SKM-1 treated with dmso at 0.1 percent for 144 hours (cell line): ENCODE measurements at regions not wholly inside any gene's neighbourhood (a gene's known extent, or its start where the extent isn't known, plus 50 kb on each side); places are given as distances from the start of the nearest gene placed in this dataset.
"Not testable (repeated sequence)": the region's sequence is repeated elsewhere in the genome, so short reads cannot be mapped to it uniquely, and the experiment has no call there.

ENCODE experiments used
- DNase-seq: peaks from one replicate; lab custom pipeline; 2025; ENCODE audit not compliant: unreplicated experiment; lab: John Stamatoyannopoulos, UW

DNA sequence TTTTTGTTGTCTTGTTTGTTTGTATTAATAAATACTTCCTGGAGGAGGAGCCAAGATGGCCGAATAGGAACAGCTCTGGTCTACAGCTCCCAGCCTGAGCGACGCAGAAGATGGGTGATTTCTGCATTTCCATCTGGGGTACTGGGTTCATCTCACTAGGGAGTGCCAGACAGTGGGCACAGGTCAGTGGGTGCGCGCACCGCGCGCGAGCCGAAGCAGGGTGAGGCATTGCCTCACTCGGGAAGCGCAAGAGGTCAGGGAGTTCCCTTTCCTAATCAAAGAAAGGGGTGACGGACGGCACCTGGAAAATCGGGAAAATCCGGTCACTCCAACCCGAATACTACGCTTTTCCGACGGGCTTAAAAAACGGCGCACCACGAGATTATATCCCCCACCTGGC is 786.8 kb downstream of the SI start:
- DNase-seq: not testable (repeated sequence)

DNA sequence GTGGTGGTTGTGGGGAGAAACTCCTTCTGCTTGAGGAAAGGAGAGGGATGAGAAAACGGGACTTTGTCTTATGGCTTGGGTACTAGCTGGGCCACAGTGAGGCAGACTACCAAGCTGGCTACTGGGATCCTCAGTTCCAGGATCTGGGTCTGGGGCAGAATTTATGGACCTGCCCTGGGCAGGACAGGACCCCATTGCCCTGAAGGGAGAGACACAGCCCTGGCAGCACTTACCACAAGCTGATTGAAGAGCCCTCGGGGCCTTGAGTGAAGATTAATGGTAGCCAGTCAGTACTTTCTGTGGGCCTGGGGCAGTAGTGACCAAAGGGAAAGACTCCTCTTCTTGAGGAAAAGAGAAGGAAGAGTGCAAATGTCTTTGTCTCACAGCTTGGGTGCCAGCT is 799.7 kb downstream of the SI start:
- DNase-seq: no peak

DNA sequence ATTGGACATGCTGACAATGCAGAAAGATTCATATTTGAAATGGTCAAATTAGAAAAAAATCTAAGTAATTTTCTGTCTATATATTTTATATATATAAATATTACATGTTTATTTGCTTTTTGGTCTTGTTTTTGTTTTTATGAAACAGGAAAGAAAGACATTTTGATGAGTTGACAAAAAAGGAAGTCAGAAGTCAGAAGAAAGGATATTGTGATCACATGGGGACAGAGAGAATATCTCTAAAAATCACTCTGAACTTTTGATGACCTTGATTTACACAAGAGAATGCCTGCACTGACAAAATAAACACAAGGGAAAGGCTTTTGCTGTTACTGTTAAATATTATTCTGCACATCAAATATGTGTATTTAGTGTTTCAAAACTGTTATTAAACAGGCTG is 811.2 kb downstream of the SI start:
- no peak for DNase-seq

DNA sequence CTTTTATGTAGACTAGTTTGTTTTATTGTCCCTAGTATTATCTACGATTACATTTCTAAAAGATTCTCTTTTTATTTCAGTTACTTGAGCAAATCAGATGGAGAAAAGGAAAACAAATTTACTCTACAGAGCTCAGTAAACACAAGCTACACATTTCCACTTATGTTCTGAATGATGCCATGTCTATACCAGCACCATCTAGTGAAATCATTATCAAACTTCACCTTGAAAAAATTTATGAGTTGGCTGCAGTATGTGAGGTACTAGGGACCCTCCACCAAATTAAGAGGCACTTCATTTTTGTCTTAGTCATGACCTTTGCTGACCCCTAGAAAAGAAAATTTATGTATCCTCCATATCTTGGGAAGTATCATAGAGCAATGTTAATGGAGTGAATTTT is 827.4 kb downstream of the SI start:
- no peak for DNase-seq

DNA sequence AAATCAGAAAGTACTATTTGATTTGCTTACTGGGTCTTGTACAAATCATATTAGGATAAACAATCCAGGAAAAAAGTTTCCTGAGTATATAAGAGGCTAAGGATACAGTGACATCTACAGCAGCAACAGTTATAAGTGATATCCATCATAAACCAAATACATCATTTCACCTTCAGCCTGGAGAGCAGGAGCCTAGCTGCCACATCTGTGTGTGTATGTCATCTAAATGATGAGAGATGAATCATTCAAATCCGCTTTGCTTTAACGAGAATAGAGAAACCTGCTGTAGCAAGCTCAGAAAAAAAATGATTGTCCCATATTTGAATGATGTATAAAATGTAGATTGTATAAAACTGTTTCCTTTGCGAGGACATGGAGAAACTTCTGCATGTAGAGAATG is 841.4 kb downstream of the SI start:
- no peak for DNase-seq

DNA sequence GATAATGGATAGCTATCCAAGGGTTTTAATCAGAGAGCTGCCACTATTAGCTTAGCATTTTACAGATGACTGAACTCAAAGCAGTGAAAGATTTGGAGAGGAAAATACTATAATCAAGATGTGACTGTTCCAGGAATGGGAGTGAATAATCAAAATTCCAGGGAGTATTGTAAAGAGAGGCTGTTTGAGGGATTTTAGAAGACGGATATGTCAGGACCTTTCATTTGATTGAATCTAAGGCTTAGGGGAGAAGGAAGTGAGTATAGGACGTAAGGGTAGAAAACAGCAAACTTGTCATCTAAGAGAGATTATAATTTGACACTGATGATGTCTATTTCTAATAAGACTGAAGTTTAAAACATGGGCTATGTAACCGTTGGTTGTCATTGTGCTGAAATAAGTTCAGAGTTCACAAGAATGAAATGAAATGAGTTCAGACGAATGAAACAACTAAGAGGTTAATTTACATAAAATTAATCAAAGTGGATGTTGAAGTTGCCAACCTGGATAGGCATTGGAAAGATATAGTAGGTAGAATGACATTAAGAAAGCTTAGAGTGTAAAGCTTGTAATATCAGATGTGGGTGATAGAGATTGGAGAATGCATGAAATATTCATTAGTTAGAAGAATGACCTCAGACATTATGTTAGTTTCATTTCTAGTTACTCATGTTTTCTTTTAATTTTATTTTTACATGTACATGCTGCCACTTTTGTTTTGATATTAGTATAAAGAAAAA is 842.8 kb downstream of the SI start:
- no peak for DNase-seq

DNA sequence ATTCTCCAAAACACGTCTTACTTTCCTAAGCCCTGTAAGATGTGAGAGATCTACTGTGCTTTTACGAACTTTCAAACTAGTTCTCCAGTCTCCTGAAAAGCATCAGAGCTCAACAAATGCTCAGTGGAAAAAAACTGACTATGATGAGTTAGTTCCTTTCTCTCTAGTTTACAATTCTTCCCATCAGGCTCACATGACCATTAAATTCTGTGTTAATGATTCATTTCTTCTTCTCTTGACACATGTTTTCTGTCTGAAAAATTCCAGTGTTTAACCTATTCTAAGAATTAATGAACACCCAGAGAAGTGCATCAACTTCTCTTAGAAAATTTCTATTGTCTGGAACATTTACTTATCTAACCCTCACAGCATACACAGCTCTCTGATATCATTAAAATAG is 844.3 kb downstream of the SI start:
- no peak for DNase-seq

DNA sequence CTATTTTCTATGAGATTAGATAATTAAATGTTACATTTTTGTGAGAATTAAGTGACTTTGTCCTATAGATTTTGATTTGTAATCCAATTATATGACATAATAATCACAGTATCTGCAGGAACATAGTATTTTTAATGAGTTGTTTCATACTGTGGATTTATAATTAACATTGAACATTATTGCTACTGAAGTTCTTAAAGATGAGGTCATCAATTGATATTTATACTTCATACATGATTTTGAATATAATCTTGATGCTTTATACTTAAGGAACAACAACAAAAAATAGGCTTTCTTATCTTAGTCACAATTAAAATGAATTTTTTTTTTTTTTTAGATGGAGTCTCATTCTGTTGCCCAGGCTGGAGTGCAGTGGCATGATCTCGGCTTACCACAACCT is 846.6 kb downstream of the SI start:
- no peak for DNase-seq

DNA sequence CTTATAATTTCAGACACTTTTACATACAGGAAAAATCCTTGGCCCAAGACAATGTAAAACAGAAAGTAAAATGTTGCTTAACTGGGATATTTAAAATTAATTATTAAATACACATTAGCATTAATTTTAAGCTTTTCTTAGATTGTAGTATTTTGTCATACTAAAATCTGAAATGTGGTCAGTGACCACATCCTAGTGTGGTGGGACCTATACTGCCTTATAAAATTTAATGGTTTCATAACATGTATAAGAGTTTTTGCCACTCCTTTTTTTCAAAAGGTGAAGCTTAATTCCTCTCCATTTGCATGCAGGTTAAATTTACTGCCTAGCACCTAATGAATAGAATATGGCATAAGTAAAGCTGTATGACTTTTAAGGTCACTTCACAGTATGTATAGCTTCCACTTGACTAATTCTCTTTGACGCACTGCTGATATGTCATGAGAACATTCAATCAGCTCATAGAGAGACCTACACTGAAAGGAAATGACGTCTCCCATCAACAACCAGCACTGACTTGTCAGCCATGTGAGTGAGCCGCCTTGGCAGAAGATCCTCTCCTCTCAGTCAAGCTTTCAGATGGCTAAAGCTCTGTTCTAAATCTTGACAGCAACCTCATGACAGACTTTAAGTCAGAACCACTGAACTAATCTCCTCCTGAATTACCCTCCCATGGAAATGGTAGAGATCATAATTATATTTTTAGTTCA is 847.8 kb downstream of the SI start:
- DNase-seq: no peak

DNA sequence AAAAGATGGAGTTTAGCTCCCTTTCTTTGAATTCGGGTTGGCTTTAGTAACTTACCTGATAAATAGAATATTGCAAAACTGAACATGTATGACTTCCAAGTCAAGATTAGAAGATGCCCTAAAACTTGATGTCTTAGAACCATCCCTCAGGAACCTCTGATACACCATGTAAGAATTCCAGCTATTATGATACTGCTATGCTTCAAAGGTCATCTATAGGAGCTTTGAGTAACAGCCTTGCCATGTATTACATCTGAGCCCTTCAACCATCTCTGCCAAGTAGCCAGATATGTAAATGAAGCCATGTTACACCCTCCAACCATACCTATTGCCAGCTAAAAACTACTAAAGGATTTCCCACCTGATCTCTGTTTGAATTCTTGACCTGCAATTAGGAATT is 854.2 kb downstream of the SI start:
- no peak for DNase-seq

DNA sequence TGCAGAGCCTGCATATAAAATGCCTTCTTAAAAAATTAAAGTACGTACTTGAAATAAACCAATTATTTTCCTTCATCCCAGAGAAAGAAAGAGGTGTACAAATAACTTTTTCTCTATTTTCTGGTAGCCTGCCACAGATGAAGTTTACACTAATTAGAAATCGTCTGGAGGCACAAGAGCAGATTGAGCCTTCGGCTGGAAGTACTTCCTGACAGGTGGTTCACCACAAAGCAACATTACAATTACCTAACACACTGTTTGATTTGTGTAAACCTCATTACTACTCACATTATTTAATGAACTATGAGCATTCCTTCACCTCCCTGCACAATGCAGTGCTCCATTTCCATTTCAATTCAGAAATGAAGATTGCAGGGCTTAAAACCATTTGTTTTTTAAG is 856.1 kb downstream of the SI start:
- no peak for DNase-seq

DNA sequence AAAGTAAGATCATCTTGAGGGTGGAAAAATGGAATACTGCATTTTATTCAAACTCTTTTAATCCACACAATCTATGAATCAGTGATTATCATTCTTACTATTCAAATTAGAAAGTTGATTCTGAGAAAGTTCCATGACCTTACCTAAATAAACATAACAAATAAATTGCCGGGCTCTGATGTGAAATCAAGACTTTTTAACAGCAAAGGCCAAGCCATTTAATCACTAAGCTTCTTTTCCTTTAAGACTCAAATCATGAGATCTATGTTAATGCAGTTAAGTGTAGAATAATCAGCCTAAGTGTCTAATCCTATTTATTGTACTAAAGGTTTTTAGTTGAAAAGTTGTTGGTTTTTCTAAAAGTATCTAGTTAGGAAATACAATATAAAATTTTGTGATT is 857.0 kb downstream of the SI start:
- DNase-seq: no peak

DNA sequence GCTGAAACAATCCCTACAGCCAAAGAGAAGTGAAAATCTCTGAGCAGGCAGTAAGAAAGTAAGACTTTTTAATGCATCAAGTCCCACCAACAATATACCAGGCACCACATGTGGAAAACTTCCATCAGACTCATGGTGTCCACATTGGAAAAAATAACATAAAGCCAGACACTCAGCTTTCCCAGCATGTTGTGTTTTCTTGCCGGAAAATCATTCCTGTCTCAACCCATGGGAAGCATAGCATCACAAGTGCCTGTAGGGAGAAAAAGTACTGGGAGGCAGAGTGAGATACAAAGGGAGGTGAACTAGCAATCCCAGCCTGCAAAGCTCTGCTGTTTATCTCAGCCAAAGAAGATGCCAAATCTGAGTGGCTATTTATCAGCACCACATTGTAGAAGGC is 868.9 kb downstream of the SI start:
- DNase-seq: no peak

DNA sequence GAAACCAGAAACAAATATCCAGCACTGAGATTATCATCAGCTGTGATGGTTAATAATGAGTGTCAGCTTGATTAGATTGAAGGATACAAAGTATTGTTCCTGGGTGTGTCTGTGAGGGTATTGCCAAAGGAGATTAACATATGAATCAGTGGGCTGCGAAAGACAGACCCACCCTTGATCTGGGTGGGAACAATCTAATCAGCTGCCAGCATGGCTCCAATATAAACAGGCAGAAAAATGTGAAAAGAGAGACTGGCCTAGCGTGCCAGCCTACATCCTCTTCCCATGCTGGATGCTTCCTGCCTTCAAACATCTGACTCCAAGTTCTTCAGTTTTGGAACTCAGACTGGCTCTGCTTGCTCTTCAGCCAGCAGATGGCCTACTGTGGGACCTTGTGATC is 869.5 kb downstream of the SI start:
- no peak for DNase-seq

DNA sequence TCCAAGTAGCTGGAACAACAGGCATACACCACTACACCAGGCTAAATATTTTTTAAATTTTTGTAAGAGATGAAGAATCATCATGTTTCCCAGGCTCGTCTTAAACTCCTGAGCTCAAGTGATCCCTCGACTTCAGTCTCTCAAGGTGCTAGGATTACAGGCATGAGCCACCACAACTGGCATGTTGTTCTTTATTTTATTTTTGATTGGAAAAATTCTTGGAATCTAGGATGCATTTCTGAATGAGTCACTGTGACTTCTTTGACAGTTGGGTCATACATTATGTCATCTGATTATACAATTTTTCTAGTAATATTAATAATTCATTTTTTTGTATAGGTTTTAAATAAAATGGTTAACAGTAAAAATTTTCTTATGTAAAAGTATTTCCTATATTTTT is 870.2 kb downstream of the SI start:
- no peak for DNase-seq

DNA sequence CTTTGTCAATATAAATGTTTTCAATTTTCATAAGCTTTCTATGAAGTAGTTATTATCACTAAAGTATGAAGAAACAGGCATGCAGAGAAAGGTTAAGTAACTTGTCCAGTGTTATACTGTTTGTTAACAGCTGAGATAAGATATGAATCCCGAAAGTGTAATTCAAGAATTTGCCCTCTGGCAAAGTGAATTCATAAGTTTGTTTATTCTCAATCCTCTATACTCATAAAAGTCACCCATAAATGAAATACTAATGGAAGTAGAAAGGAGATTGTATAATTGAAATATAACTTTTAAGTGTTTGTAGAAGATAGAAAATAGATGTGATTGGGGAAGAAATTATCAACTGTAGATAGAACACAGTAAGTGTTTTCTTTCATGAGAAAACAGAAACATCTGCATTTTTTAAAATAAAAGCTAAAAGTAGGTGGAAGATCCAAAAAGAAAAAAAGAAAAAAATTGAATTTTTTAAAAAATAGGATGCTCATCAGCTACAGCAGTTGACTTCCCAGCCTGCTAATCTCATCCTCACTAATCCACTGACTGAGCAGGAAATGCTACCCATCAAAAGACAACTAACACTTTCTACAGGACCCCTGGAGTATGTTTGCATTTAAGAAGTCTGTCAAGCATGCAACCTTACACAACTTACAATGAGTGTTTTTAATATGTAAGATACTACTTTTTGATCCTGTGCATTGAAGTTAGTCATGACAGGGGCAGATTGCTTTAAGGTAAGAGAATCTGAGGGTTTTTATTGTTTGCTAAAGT is 878.1 kb downstream of the SI start:
- no peak for DNase-seq

DNA sequence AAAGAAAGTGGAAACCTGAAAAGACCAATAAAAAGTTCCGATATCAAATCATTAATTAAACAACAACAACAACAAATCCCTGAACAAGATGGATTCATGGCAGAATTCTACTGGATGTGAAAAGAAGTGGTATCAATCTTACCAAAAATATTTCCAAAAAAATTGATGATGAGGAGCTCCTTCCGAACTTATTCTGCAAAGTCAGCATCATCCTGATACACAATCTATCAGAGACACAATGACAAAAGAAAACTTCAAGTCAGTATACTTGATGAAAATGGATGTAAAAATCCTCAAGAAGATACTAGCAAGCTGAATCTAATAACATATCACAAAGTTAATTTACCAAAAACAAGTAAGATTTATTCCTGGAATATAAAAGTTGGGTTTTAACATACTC is 881.8 kb downstream of the SI start:
- DNase-seq: no peak

DNA sequence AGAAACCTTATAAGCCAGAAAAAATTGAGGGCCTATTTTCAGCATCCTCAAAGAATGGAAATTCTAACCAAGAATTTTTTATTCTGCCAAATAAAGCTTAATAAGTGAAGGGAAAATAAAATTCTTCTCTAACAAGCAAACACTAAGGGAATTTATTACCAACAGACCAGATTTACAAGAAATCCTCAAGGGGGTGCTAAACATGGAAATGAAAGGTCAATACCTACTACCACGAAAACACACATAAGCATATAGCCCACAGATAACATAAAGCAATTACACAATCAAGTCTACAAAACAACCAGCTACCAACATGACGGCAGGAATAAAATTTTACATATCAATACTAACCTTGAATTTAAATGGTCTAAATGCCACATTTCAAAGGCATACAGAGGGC is 883.5 kb downstream of the SI start:
- DNase-seq: no peak

DNA sequence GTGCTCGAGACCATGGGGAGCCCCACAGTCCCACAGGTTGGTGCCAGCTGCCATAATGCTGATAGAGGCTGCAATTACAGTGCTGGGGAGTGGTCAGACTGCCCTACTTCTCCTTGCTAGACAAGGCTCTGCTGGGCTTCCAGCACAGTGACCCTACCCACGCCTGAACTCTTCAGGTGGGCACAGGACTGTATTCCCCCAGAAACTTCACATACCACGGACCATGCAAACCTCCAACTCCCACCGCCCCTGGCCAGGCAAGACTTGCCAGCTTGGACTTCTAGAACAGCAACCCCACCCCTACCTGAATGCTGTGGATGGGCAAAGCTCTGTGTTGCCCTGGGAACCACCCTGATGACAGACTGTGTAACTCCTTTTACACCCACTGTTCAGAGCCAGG is 885.3 kb downstream of the SI start:
- DNase-seq: no peak

DNA sequence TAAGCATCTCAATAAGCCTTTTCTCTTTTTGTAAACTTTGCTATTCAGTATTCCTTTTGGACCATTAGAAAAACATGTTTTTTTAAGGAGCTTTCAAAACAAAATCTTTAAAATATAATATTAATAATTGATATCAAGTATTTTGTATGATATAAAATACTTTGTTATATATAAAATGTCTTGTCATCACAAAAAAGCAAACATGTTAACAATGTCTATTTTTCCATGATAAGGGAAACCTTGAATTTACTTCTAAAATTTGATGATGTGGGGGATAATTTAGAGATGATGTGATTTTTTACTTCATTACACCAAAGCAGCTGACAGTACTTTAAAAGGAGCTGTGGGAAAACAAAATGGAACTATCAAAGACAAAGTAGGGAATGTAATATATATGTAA is 887.7 kb downstream of the SI start:
- DNase-seq: no peak

DNA sequence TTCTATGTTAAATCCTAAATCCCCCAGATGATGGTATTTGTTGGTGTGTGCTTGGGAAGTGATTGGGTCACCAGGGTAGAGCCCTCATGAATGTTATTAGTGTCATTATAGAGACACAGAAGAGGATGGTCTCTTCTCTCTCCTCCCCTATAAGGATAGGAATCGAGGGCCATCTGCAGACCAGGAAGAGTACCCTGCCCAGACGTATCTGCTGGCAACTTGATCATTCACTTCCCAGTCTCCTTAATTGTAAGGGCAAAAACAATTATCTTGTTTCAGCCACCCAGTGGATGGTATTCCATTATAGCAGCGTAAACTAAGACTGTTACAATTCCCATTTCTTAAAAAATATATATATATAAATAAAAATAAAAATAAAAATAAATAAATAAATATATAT is 892.2 kb downstream of the SI start:
- DNase-seq: no peak

DNA sequence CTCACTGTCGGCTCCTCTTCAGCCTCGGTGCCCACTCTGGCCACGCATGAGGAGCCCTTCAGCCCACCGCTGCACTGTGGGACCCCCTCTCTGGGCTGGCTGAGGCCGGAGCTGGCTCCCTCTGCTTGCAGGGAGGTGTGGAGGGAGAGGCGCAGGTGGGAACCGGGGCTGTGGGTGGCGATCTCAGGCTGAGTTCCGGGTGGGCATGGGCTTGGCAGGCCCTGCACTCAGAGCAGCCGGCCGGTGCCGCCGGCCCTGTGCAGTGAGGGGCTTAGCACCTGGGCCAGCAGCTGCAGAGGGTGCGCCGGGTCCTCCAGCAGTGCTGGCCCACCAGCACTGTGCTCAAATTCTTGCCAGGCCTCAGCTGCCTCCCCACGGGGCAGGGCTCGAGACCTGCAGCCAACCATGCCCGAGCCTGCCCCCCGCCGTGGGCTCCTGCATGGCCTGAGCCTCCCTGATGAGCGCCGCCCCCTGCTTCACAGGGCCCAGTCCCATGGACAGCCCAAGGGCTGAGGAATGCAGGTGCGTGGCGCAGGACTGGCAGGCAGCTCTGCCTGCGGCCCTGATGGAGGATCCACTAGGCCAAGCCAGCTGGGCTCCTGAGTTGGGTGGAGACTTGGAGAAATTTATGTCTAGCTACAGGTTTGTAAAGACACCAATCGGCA is 899.1 kb downstream of the SI start:
- no peak for DNase-seq
